ENCODE measurements at regions not wholly inside any gene's neighbourhood (a gene's known extent, or its start where the extent isn't known, plus 50 kb on each side); places are given as distances from the start of the nearest gene placed in this dataset.

GRCh38 chrY:21149971-21150370 lies 361.2 kb upstream of the RBMY1B start:
- no peaks in the 10 kb centered on the region for H3K9me3 ChIP-seq (replicated peaks in 1 of 3)
- TF ChIP-seq CTCF (IDR thresholded peaks at IDR 0.05) (no peak), POLR2A (IDR thresholded peaks at IDR 0.05) (no peak)
- no peaks in the 10 kb centered on the region for H3K36me3 ChIP-seq (replicated peaks in 1 of 2)
- no peak overlapping the region for H3K27ac ChIP-seq
- H3K27me3 ChIP-seq: no peaks in the 10 kb centered on the region
- H3K4me1 ChIP-seq (replicated peaks in 1 of 2): no peaks in the 10 kb centered on the region
- H3K4me3 ChIP-seq: no peak overlapping the region
- intact Hi-C loops (cut with DNase I): no loop called here
- DNase-seq: no peak

GRCh38 chrY:21169821-21170220 lies 341.3 kb upstream of the RBMY1B start:
- Histone ChIP-seq H3K9me3 (replicated peaks in 1 of 3) (no peaks in the 10 kb centered on the region), H3K4me1 (replicated peaks in 1 of 2) (no peaks in the 10 kb centered on the region), H3K36me3 (replicated peaks in 1 of 2) (no peaks in the 10 kb centered on the region), H3K27ac (no peak overlapping the region), H3K27me3 (no peaks in the 10 kb centered on the region), H3K4me3 (no peak overlapping the region)
- DNase-seq: no peak
- no peak for TF ChIP-seq CTCF (IDR thresholded peaks at IDR 0.05)
- TF ChIP-seq POLR2A (IDR thresholded peaks at IDR 0.05): no peak
- intact Hi-C loops (cut with DNase I): no loop called here

GRCh38 chrY:21174697-21175463 lies 336.3 kb upstream of the RBMY1B start:
- no peak overlapping the region for H3K4me3 ChIP-seq
- 87 to 100% methylated on average over 1 to 5 of the region's 5 CpGs; no CpG with 5 or more reads in 2 of the 4 donors for WGBS, 4 donors
- H3K4me1 ChIP-seq (replicated peaks in 1 of 2): no peaks in the 10 kb centered on the region
- intact Hi-C loops (cut with DNase I): no loop called here
- no peaks in the 10 kb centered on the region for H3K27me3 ChIP-seq
- no peaks in the 10 kb centered on the region for H3K9me3 ChIP-seq (replicated peaks in 1 of 3)
- no peak overlapping the region for H3K27ac ChIP-seq
- DNase-seq: no peak
- H3K36me3 ChIP-seq (replicated peaks in 1 of 2): no peaks in the 10 kb centered on the region
- no peak for TF ChIP-seq CTCF (IDR thresholded peaks at IDR 0.05)

GRCh38 chrY:21175505-21175904 lies 335.6 kb upstream of the RBMY1B start:
- no peak overlapping the region for H3K27ac ChIP-seq
- TF ChIP-seq POLR2A (IDR thresholded peaks at IDR 0.05) (no peak), CTCF (IDR thresholded peaks at IDR 0.05) (no peak)
- no peaks in the 10 kb centered on the region for H3K27me3 ChIP-seq
- no peaks in the 10 kb centered on the region for H3K9me3 ChIP-seq (replicated peaks in 1 of 3)
- 66 to 70% methylated on average over 3 of the region's 3 CpGs; no CpG with 5 or more reads in 2 of the 4 donors for WGBS, 4 donors
- H3K4me1 ChIP-seq (replicated peaks in 1 of 2): no peaks in the 10 kb centered on the region
- no peak overlapping the region for H3K4me3 ChIP-seq
- no peaks in the 10 kb centered on the region for H3K36me3 ChIP-seq (replicated peaks in 1 of 2)
- no peak for DNase-seq
- intact Hi-C loops (cut with DNase I): no loop called here
